ENCODE measurements at regions not wholly inside any gene's neighbourhood (a gene's known extent, or its start where the extent isn't known, plus 50 kb on each side); places are given as distances from the start of the nearest gene placed in this dataset.
"Not testable (repeated sequence)": the region's sequence is repeated elsewhere in the genome, so short reads cannot be mapped to it uniquely, and the experiment has no call there.

DNA sequence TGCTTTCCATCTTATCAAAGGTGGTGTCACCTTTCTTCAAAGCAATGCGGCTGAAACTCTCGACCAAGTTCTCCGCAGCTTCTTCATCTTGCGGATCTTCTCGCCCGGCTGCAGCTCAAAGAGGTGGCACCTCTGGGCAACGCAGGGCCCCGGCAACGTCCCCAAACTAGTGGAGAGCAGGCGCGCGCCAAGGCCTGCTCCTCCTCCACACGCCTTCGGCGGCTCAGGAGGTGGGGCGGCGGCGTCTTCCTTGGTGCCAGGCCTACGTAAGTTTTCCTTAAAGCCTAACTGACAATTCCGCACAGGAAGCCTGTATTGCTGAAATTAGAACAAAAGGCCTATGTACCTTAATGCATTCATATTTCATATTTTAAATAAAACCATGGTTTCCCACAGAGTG, 112.0 kb downstream of the TMX1 start:
- no peak for DNase-seq

DNA sequence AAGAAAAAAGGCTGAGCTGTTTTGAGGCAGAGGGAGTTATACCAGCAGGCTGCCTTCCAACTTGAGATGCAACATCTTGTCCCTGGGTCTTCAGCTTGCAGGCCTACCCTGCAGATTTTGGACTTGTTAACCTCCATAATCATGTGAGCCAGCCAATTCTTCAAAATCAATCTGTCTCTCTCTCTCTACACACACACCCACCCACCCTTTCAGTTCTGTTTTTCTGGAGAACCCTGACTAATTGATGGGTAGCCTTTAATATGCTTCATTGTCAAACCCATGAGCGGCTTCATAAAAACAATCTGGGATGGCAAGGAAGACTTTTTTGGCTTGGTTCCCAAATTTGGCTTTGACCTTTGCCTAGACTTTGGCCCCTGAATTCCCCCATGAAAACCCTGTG, 113.9 kb downstream of the TMX1 start:
- no peak for DNase-seq

DNA sequence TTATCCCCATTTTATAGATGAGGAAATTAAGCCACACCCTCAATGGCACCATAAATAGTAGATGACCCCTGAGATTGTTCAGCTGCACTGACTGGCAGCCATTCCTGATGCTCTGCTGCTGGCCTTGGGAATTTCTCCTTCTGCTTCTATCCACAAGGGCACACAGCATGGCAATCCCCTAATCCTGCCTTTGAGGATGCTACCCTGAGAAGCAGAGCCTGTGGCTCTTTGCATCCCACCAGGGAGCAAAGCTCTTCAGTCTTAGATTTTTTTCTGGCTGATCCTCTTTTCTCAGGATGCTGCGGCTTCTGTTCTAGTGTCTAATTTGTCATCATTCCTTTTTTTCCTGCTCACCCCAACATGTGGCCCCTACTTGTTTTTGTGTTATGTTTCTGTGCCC, 114.8 kb downstream of the TMX1 start:
- no peak for DNase-seq

DNA sequence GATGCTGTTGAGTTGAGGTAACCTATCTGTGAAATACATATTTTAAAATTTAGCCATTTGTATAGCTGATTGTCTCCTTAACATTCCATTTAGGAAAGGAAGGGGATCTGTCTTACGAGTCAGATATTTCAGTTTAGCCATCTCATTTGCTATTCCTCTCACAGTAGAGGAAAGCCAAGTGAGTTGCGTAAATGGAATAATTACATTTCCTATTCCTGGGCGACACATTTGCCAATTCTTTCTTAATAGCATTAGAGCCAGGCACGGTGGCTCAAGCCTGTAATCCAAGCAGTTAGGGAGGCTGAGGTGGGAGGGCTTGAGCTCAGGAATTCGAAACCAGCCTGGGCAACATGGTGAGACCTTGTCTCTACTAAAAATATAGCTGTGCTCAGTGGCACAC, 116.3 kb downstream of the TMX1 start:
- no peak for DNase-seq

DNA sequence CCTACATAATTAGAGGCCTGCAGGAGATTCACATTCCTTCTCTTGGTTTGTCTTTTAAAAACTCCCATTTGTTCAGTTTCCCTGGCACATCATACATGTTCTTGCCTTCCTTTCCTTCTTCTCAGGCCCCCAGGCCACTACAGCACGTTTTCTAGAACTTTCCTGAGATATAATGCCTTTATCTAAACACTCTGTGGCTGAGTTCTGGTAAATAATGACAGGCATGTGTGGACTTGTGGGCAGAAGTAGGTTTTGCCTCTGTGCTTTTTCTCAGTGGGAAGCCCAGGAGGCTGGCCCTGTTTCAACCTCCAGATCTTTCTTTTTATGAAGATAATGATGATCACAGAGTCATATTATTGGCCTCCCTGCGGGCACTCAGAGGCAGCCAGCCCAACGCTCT, 117.2 kb downstream of the TMX1 start:
- peak; percentile 33 for DNase-seq

DNA sequence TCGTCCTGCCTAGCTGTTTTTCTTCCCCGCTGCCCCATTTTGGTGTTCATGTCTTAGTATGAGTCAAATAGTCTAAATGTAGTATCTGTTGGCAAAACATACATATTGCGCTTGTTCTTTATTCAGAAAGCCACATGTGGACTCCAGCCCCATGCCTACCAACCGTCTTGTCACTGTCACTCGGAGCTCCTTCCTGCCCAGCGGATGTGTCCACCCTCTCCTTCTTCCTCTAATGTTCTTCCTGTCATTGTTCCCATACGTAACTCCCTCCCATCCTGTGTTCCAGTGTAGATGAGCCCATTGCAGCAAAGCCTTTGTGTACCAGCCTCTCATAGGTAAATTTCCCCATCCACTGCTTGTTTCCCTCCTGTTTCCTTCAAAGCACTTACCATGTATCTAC, 120.5 kb downstream of the TMX1 start:
- no peak for DNase-seq

DNA sequence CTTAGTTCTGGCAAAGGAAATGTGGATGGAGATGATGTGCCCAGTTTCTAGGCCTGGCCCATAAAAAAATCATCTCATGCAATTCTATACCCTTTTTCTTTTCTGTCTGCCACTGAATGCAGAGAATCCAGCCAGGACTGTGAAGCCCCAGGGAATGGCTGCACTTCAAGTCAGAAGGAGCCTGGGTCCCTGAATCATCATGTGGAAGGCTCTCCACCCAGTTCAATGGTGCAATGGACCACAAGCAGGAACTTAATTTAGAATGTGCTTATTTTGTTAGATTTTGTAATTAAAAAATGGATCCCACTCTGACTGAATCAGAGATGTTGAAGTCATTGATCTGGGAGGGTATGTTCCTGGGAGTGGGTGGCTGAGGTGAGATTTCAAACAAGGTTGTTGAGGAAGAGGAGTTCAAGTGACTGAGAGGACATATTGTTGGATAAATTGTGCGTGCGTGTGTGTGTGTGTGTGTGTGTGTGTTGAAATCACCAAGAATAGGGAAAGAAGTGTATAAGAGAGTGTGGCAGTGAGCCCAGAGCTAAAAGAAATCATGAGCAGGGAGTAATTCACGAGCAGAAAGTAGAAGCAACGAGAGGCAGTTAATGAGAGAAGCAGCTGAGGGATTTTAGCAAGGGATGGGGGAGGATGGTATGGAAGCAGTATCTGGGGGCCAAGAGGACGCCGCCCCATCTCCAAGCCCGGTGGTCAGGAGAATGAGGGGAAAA, 125.4 kb downstream of the TMX1 start:
- peak; percentile 51 for DNase-seq

DNA sequence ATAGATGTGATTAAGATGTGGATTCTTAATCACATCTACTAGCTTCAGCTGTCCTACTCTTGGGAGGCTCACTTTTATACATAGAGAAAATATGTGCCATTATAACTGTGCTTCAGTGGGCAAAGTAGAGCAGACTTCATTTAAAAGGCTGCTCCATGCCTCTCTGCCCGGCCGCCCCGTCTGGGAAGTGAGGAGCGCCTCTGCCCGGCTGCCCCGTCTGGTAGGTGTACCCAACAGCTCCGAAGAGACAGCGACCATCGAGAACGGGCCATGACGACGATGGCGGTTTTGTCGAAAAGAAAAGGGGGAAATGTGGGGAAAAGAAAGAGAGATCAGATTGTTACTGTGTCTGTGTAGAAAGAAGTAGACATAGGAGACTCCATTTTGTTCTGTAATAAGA, 126.4 kb downstream of the TMX1 start:
- DNase-seq = not testable (repeated sequence)

DNA sequence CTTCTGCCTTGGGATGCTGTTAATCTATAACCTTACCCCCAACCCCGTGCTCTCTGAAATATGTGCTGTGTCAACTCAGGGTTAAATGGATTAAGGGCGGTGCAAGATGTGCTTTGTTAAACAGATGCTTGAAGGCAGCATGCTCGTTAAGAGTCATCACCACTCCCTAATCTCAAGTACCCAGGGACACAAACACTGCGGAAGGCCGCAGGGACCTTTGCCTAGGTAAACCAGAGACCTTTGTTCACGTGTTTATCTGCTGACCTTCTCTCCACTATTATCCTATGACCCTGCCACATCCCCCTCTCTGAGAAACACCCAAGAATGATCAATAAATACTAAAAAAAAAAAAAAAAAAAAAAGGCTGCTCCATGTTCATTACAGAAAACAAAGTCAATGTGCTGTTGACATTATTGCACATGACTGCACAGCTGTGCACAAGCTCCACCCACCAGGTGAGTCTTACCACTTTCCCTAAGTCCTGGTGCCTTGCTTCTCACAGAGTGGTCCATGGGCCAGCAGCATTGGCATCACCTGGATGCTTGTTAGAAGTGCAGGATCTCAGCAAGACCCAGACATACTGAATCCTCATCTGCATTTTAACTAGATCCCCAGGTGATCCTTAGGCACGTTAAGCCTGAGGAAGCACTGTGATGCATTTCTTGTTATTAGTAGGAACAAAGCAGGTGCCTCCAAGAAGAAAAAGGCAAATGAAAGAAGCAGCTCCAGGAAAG, 127.0 kb downstream of the TMX1 start:
- DNase-seq = not testable (repeated sequence)

DNA sequence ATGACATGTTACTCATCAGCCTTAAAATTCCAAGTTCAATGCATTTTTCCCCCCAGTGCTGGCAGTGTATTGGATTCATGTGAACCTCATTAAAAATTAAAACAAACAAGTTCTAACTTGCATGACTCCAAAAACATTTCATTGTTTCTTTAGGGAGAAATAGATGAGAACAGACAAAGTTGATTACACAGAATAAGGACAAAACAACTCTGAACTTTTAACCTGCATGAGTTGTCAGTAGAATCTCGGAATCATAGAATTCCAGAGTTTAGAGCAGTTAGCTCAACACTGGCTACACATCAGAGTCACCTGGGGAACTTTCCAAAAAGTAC, 127.5 kb downstream of the TMX1 start:
- DNase-seq = no peak

DNA sequence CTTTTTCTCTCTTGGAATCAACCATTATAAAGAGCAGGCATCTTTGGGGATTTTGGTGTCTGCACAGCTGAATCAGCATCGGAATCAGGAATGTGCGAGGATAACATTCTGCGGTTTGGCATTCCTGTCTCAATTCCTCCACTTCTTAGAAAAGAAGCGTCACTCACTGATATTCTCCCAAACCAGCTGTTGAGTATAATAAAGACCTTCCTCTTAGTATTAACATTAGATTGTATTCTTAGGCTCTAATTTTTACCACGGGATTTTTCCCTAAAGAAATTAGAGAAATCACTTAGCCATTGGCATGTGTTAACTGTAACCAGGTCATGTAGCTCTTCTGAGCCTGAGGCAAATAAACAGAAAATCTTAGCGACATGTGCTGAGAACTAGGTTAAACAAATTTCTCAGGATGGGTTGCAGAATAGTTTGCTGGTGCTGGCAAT, 128.7 kb downstream of the TMX1 start:
- DNase-seq = peak; percentile 62

DNA sequence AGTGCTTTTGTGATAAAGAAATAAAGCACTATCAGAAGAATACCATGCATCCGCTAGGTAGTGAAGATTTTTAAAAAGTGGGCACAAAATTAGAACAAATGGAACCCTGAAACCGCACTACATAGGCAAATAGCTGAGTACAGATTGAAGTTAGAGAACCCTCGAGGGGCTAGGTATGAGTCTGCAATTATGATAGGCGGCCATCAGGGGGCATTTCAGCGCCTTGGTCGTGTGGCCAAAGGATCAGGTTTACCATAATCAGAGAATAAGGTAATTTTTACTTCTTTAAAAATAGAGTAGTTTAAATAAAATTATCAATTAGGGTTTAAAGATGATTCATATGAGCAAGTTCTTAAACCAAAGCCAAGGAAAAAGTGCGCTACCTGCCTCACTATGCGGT, 129.8 kb downstream of the TMX1 start:
- DNase-seq = no peak

DNA sequence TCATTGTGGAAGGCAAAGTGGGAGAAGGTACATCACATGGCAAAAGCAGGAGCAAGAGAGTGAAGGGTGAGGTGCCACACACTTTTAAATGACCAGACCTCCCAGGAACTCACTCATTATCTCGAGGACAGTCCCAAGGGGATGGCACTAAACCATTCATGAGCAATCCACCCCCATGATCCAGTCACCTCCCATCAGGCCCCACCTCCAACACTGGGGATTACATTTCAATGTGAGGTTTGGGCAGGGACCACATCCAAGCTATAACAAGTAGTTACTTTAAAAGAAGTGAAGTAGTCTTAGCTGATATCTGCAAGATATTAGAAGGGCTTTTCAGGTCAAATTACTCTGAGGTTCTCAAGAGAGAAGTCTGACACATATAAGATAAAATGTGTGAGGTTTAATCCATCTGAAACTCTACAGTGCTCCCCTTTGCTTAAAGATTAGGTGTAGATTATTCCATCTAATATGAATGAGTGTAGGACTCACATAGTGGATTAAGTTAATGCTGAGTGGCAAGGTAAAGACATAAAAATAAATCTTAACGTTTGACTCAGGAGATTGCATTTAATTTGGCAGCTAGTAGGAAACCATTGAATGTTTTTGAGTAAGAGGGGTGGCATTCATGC, 130.8 kb downstream of the TMX1 start:
- DNase-seq = no peak

DNA sequence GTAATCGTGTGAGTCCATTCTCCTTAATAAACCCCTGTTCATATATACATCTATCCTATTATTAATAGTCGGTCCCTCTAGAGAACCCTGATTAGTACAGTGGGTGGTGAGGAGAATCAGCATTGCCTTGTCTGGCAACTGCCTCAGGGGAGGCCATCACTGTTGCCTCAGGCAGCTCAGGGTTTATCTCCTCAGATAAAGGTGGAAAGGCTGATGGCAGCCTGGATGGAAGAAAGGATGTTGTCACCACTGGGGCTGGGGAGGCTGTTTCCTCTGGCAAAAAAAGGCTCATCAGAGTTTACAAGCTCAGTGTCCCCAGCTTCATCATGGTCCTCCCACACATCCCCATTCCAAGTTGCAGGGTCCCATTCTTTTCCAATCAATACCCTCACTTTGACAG, 137.1 kb downstream of the TMX1 start:
- not testable (repeated sequence) for DNase-seq

DNA sequence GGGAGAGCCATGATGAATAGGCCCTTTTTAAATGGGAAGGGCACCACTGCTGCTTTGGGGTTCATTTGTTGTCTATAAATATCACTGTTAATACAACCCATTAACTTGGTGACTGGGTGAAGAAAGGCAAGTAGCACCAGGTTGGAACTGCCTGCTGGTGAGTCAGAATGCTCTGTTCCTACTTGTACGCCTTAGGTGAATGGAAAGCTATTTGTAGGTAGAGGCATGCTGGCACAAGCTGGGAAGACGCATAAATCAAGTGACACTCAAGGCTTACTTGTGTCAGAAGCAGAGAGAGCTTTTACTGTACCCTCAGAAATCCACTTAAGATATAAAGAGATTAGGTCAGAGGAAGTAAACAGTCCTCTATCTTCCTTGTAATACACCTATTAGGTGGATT, 142.5 kb downstream of the TMX1 start:
- no peak for DNase-seq

DNA sequence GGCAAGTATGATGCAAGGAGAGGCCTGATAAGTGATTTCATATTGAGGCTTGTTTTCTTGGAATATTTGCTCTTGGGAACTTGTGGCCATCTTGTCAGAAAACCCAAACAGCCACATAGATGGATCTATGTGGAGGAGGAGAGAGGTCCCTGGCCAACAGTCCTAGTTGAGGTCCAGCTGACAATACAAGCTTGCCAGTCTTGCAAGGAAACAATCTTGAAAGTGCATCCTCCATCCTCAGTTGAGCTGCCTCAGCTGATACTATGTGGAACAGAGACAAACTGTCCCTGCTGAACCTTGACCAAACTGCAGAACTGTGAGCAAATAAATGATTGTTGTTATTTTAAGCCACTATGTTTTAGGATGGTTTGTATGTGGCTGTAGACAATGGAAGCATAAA, 146.4 kb downstream of the TMX1 start:
- DNase-seq = no peak

DNA sequence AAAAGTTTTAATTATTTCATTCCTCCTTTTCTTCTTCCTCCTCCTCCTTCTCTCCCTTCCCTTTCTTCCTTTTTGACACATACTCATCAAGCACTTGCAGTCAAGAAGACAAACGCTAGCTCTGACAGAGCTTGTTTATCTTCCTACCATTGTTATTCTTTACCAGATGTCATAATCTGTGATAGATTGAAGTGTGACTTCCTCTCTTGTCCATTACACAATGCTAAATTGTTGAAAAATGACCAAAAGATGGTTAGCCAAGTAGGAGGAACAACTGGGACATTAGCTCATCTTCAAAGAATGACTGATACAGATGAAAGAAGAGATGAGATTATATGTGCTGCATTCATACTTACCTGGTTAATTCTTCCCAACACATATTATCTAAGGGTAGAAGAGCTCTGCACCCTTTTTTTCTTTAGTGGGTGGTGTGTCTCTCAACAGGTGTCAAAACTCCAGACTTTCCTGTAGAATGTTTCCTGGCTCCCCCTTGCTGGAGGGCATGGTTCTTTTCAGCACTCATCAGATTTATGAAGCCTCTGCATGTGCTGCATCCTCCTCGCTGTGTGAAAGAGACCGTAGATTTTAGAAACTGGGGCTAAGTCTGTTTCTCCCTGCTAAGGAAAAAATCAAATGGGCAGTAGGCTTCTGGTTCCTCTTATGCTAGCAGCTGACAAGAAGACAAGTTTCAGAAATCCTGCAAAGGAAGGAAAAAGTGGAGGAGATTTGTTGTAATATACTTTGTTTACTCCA, 147.1 kb downstream of the TMX1 start:
- DNase-seq = no peak

DNA sequence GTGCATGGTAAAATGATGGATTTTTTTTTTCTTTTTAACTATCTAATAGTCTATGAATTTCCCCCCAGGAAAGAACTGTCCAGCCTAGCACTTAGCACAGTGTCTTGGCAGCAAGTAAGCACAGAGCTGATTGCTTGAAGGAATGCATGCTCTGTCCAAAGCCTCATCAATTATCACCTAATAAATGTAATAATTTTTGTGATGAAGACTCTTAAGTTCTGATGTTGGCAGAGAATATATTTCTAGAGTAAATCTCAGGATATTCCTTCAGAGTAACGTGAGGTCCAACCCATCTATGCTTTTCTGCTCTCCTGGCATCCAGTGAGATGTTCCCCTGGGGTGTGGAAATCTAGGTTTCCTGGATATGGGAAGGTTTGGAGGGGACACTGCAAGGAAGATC, 152.4 kb downstream of the TMX1 start:
- DNase-seq = no peak

DNA sequence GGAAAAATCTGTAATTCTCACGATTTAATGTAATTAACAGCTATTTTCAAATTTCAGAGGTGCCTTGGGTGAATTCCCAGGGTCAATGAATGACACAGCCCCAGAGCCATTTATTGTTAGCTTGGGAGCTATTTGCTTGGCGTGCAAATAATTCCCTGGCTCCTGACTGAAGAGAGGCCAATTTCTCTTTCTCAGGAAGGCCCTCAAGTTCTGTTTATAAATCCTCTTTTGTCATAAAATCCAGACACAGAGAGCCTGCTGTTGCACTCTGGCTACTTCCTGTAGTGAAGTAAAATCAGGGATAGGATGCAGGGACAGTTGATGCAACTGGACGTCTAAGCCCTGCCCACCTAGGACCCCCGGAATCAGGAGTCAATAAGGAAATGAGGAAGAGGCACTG, 154.3 kb downstream of the TMX1 start:
- no peak for DNase-seq

DNA sequence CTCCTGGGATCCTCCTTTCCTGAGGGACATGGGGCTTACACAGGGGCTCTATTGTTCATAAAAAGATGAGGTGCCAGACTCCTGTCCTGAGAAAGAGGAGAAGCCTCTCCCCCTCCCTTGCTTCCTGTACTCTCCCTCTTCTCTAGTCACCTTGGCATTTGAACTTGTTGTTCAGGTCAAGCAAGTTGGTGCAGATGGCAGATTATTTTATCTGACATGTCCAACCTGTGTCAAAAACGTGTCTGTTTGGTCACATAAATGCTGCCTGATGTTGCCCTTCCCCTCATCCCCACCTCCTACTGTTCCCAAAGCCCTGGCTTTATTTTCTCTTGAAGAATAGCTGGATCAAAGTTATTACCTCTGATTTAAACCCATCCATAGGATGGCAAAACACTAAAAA, 154.8 kb downstream of the TMX1 start:
- no peak for DNase-seq

DNA sequence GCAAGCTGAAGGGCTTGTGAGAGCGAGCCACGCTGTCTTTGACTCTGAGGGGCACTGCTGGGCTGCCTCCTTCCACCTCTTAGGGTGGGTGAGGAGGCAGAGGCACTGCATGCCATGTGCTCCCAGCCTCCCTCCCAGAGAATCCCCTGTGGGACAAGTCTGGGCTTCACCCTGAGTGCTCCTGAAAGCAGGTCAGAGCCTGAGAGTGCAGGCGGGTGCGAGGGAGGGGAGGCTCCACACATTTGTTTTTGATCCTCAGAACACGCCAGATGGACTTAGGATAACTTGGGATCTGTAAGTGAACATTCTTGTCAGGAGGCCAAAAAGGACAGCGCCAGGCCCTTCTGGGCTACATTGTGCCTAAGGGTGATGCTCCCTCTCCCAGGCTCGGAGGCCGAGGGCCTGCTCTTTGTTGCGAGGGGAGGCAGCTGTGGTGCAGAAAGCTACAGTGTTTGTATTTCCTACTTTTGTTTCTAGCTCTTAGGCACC, 155.4 kb downstream of the TMX1 start:
- peak; percentile 65 for DNase-seq

DNA sequence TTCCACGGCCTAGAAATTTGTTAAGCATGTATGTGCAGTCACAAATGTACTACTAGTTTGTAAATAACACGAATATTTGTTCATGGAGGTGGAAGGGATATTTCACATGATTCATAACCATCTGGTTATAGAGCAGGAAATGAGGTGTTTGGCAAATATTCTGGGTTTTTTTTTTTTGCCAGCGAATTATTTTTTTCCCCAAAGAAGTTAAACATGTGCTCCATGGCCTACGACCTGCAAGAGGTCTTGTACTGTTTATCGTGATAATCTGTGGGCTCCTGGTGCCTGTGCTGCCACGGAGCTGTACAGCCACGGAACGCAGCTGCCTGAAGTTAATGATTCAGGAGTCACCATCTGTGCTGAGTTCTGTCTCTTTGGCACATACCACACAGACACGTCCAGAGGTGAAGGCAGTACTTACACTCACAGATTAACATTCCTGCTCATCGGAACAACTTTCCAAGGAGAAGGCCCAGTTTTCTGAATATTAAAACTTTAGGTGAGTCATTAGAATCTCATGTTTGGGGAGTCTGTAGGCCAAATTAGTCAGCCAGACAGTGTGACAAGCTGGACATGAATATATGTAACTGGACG, 156.3 kb downstream of the TMX1 start:
- DNase-seq = peak; percentile 54

DNA sequence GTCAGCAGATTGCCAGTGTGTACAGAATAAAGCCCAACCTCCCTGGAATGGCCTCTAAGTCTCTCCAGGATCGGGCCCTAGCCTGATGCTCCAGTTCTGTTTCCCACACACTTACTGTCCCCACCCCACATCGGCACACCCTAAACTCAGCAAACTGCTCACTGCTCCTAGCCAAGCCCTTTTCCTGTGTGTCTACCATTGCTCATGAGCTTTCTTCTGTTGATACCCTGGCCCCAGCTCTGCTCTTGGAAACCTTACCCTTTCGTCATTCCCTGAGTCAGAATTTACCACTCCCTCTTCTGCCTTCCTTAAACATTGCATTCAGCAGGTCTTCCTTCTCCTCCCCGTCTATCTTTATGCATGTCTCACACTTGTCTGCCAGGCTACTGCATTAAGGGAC, 158.9 kb downstream of the TMX1 start:
- no peak for DNase-seq
